Ecto neural progenitor cell (in vitro differentiated cells): ENCODE measurements at regions not wholly inside any gene's neighbourhood (a gene's known extent, or its start where the extent isn't known, plus 50 kb on each side); places are given as distances from the start of the nearest gene placed in this dataset.
A peak's percentile ranks its signal among the peaks of the same experiment; 100 is the strongest.

ENCODE experiments used
- DNase-seq: peaks from one replicate; pipeline ENCODE4 v3.0.0-alpha.2; 2018; ENCODE audit warnings: low spot score

- no peak for DNase-seq
Observed at GRCh38 chr3:55413236-55413635, 73.9 kb downstream of the WNT5A start.

DNA sequence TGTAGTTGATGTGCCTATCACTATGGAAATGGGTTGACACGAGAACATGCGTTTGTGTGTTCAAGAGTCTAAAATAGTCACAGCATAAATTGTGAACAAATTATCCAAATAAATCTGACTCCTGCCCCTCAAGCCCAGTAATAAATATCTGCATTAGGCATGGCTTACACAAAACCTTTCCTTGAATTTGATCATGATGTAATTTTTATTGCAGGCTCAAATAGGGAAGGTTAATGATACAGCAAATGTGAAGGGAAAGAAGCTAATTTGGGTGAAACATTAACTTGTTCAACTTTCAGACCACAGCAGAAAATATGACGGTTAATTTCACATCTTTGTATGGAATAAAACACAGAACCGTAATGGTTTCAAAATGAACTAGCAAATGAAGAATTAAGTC is 74.6 kb downstream of the WNT5A start:
- no peak for DNase-seq

GRCh38 chr3:55409806-55410205 is 77.3 kb downstream of the WNT5A start:
- no peak for DNase-seq

GRCh38 chr3:55408193-55408826 is 78.8 kb downstream of the WNT5A start:
- DNase-seq = no peak

GRCh38 chr3:55407426-55407820 is 79.7 kb downstream of the WNT5A start:
- DNase-seq = no peak

GRCh38 chr3:55406696-55407425 is 80.2 kb downstream of the WNT5A start:
- DNase-seq = no peak

DNA sequence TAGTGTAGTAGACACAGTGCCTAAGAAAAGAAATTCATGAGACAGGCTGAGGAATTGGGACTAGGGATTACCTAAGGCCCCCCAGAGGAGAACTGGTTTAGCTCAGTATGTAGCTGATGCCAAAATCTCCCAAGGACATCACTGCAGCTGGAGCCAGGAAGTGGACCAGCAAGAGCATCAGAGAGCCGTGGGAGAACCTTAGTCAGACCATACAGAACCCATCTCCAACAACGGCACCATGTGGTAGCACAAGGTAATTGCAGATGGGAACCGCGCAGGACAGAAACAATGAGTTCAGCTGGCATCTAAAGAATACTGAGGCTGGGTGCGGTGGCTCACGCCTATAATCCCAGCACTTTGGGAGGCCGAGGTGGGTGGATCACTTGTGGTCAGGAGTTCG is 81.7 kb downstream of the WNT5A start:
- peak; percentile 61 for DNase-seq

DNA sequence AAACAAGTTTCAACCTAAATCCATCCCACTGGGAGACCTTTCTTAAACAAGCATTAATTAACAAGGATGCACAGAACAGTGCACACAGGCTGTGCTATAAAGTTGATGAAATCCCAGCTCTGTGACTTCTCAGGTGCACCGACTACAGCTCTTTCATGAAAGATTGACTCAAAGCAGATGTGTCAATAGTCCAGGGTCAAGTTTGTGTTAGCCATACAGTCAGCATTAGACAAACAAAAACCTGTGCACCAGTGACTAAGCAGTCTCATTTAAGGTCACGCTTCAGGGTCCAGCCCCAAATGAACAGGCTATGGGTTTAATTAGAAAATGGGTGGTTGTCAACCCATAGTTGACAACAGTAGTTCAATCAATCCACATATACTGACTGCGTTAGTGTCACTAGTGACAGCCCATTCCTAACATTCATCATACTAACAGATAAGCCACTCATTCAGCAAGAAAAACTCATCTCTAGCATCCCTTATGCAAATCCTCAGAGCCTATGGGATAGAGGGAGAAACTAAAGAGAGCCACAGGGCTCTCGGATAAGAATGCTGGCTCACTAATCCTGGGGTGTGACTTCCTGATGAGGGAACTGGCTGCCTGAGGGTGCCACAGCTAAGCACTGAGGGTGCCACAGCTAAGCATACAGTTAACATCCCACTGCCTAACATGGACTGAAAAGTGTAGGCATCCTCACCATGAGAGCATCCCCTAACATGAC is 84.1 kb downstream of the WNT5A start:
- DNase-seq = no peak

GRCh38 chr3:55380561-55380960 is 106.5 kb downstream of the WNT5A start:
- DNase-seq = no peak

- DNase-seq = no peak
Observed at GRCh38 chr3:55376753-55377347, 110.3 kb downstream of the WNT5A start.

DNA sequence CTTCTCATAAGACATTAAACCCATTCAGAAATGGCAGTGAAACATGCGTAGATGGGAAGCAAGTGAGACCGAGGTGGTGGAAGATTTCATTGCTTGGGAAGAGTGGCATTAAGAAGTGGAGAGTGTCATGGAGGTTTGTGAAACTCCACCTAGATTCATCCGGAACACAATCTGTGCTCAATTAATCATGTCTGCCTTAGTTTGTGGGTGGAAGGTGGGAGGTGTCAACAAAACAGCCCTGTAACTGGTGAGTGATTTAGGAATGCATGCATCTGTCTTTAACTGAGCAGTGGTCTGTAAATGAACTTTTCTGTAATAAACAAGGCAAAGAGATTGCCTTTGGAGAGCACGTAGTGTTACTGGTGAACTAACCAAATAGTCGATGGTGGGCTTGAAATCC is 113.7 kb downstream of the WNT5A start:
- DNase-seq = no peak

GRCh38 chr3:55370272-55370671 is 116.8 kb downstream of the WNT5A start:
- no peak for DNase-seq

DNA sequence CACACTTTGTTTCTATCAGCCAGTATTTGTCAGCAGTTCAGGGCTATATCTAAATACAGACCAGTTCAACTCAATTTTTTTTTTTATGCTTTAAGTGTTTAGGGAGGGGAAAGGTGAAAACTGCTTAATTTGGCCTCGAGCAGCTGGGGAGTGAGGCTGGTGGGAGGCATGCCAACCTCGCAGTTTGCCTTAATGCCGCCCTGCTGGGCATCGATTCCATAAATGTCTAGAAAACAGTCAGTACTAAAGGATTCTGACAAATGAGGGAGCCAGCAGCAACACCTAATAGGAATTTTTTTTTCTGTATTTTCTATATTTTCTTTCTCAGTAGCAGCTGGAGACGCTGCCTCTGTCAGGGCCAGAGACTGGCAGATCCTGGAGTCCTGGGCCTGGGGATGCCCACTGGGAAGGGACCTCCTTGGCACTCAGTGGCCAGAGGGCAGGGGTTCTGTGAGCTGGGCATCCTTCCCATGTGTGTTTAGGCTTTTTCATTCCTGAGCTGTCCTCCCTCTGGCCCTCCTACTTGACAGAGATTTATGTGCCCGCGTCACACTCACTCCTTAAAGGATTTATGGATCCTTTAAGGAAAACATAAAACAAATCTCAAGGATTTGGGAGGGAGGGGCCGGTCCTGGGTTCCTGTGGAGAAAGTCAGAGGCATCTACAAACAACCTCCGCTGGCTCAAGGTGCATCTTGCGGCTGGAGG is 117.8 kb downstream of the WNT5A start:
- no peak for DNase-seq

DNA sequence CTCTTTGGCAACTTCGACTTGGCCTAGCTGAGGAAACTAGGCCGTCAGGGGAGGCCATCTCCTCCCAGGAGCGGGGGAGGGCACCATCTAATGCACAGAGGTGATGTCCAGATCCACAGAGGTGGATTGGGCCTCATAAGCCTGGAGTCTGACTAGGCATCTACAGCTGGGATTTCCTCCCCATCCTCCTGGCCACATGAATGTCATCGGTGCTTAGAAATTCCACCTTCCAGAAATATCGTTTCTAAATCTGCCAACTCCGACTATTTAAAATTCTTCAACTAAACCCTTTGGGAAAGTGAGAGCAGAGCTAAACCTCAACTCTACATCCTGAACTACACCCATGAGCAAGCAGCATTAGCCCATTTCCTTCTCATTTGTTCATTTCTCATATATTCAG is 118.7 kb downstream of the WNT5A start:
- DNase-seq = no peak

DNA sequence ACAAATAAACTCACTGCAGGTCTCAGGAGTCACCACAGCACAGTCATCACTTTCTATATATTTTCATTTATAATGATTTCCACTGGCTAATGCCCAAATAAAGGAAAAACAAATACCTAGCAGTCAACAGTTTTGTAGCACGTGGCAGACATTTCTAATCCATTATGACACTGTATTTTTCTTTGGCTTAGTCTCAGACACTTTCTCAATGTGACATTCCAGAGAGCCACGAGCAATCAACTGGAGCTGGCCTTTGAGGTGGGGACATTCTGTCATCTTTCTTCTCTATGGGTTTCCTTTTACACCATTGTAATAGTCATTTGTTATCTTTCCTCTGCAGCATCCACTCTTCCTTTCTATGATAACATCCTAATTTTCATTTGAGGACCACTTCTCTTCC is 119.7 kb downstream of the WNT5A start:
- no peak for DNase-seq

- no peak for DNase-seq
Observed at GRCh38 chr3:55364421-55364820, 122.7 kb downstream of the WNT5A start.

DNA sequence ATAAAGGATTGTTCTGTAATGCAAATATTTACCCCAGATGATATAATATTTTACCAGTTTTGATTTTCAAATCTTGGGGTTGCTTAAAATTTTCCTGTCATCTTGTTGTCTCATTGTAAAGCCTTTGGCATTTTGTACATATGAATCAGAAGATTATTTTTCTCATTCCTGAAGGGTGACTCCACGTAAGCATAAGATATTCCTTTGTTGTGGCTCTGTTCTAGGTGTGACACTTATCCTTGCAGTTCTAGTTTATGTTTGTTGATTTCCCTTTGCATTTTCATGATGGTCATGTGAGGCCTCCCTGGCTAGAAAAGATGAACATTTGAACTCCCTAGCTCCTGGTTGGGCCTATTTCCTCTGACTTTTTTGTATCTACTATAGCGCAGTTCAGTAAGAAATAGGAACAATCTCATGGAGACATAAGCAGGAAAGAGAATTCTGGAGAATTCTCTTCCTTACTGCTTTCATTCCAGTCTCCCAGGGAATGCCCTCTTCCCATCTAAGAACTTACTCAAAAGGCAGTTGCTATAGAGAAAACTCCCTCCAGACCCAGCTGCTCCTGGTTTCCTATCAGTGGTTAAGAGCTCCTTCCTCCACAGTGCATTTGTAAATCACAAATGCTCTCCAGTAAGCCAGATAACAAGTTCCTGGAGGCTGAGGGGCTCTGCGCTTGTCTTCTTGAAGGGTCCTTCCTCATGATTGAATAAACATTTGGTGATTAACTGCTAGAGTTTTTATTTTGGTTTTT is 124.7 kb downstream of the WNT5A start:
- no peak for DNase-seq

DNA sequence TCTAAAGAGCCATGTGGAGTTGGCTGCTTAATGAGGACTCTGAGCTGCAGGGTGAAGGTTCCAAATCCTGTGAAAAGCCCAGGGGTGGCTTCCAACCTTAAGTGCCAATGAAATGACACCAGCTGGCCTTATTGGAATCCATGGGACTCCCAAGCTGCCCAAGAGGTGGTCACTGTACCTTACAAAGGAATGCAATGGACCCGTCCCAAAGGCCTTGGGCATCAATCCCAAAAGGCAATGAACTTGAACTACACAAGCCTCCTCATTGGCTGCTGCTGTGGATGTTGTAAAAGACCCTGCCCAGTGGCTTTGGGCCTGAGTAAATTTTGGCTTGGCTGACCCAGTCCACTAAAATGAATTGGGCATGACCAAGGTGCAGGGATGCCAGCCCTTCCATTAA is 129.3 kb downstream of the WNT5A start:
- no peak for DNase-seq

DNA sequence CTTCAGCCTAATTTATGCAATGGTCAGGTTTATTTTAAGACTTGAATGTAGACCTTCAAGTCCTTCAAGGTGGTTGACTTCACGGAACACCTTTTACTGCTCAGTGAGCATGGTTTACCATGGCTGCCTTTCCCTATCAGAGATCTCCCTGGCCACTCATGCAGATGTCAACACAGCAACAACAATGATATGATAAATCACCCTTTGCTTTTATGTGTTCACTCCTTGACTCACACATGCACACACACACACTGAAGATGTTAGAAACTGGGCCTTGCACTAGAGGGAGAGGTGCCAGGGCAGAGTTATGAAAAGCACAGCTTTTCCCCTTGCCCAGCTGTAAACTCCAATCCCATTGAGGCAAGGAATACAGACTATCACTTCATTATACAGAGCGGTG is 134.4 kb downstream of the WNT5A start:
- DNase-seq = no peak

DNA sequence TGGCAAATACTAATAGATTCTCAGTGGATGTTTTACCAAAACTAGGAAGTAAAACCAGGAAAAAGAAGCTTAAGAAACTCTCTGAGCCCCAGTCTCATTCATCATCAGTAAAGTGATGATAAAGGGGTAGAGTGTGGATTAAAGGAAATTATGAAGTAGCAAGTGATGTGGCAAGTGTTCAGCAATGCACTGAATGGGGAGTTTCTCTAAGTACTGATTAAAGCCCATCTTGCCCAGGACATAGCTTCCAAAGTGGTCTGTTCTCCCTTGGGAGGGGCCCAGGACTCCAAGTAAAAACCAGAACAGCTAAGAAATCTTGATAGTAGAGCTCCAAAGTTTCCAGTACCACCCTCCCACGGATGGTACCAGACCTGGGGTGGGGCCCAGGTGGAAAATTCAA is 137.3 kb downstream of the WNT5A start:
- DNase-seq = no peak

DNA sequence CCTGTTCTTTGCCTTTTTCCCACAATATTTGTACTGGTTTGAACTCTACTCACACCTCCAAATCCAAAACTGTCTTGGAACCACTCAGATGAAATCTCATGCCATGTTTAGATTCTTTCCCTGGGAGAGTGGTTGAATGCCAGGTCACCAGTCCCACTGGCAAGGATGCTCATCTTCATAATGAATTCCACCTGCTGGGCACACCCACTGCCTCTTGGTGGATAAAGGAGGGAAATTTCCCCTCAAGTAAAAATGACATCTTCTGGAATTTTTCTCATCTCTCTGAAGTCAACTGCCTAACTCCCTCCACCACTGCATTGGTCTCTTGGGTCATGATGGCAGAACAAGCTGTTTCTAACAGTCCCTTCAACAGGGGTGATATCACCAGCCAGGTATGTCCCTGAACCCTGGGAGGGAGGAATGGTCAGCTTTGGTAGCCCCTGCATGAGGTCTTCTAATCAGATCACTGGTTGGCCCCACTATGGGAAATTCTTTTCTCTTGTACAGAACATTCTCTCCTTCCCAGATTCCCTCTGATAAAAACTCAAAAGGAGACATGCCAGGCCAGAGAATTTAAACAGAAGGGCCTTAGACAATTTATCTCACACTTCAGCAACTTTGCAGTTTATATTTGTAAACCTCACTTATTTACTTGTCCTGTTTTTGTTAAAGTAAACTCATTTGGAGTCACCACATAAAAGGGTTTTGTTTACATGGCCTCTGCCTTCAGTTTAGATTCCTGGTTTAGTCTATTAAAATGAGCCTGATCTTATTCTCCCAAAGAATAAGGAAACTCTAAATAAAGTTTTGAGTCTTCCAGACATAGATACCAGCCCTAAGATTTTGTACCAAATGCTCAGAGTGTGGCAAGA is 143.4 kb downstream of the WNT5A start:
- no peak for DNase-seq
